ENCODE measurements at regions not wholly inside any gene's neighbourhood (a gene's known extent, or its start where the extent isn't known, plus 50 kb on each side); places are given as distances from the start of the nearest gene placed in this dataset.

GRCh38 chr1:221317537-221317936, 424.4 kb downstream of the DUSP10 start:
- Histone ChIP-seq H3K27me3 (ENCODE audit: control insufficient read depth, insufficient read depth, low read length) (no peaks in the 10 kb centered on the region), H3K9me3 (ENCODE audit: control insufficient read depth in 2 of 3, insufficient read depth in 1 of 3, low read length in 3 of 3) (no peaks in the 10 kb centered on the region), H3K36me3 (ENCODE audit: control insufficient read depth in 2 of 3, insufficient read depth in 3 of 3, low read length in 3 of 3) (no peaks in the 10 kb centered on the region), H3K9ac (ENCODE audit: low read length in 3 of 3) (no peak overlapping the region), H3K27ac (ENCODE audit: low read depth in 2 of 2, low read length in 2 of 2) (no peak overlapping the region), H3K4me1 (ENCODE audit: control insufficient read depth in 2 of 3, insufficient read depth in 2 of 3, low read depth in 1 of 3, low read length in 3 of 3) (no peaks in the 10 kb centered on the region), H3K4me3 (ENCODE audit: low read length in 3 of 3) (no peak overlapping the region)
- no peak for TF ChIP-seq CTCF (IDR thresholded peaks at IDR 0.05; ENCODE audit: borderline replicate concordance, extremely low read depth, insufficient read depth)
- no peak for DNase-seq
- intact Hi-C loops (cut with DNase I): no loop called here
- FAIRE-seq: no peak

- H3K27me3 ChIP-seq (ENCODE audit: control insufficient read depth, insufficient read depth, low read length): no peaks in the 10 kb centered on the region
- peaks cover 0 to 18% (median 0%) of the 10 kb centered on the region in 3 donors for H3K9me3 ChIP-seq (ENCODE audit: control insufficient read depth in 2 of 3, insufficient read depth in 1 of 3, low read length in 3 of 3)
- intact Hi-C loops (cut with DNase I): no loop called here
- FAIRE-seq (no peak), DNase-seq (peak in 3 of 5 donors; percentile 16 to 58 (median 35))
- TF ChIP-seq CTCF (IDR thresholded peaks at IDR 0.05; ENCODE audit: borderline replicate concordance, extremely low read depth, insufficient read depth): no peak
- no peak overlapping the region for H3K4me3 ChIP-seq (ENCODE audit: low read length in 3 of 3)
- H3K4me1 ChIP-seq (ENCODE audit: control insufficient read depth in 2 of 3, insufficient read depth in 2 of 3, low read depth in 1 of 3, low read length in 3 of 3): no peaks in the 10 kb centered on the region
- no peak overlapping the region for H3K9ac ChIP-seq (ENCODE audit: low read length in 3 of 3)
- no peaks in the 10 kb centered on the region for H3K36me3 ChIP-seq (ENCODE audit: control insufficient read depth in 2 of 3, insufficient read depth in 3 of 3, low read length in 3 of 3)
- no peak overlapping the region for H3K27ac ChIP-seq (ENCODE audit: low read depth in 2 of 2, low read length in 2 of 2)
Observed at GRCh38 chr1:221327954-221328353, 413.9 kb downstream of the DUSP10 start.

DNA sequence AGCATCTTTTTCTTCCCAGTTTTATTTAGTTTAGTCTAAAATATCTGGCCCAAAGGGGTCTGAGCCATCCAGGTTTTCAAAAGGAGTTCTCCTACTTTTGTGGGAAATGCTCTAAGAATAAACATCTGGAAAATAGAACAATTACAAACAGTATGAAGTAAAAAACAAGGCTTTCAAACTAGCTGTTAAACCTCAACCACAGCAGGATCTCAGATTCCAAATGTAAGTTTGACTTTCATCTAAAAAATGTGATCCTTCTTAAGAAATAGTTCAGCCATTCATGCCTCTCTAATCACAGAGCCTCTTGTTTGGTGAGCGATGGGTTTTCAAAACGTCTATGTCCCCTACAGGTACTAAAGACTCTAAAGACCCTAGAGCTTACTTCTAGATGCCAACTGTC, 413.5 kb downstream of the DUSP10 start:
- intact Hi-C loops (cut with DNase I): no loop called here
- no peak for FAIRE-seq
- Histone ChIP-seq H3K9me3 (ENCODE audit: control insufficient read depth in 2 of 3, insufficient read depth in 1 of 3, low read length in 3 of 3) (peaks cover 0 to 18% (median 0%) of the 10 kb centered on the region in 3 donors), H3K27me3 (ENCODE audit: control insufficient read depth, insufficient read depth, low read length) (no peaks in the 10 kb centered on the region), H3K4me1 (ENCODE audit: control insufficient read depth in 2 of 3, insufficient read depth in 2 of 3, low read depth in 1 of 3, low read length in 3 of 3) (no peaks in the 10 kb centered on the region), H3K4me3 (ENCODE audit: low read length in 3 of 3) (no peak overlapping the region), H3K36me3 (ENCODE audit: control insufficient read depth in 2 of 3, insufficient read depth in 3 of 3, low read length in 3 of 3) (no peaks in the 10 kb centered on the region), H3K9ac (ENCODE audit: low read length in 3 of 3) (no peak overlapping the region), H3K27ac (ENCODE audit: low read depth in 2 of 2, low read length in 2 of 2) (no peak overlapping the region)
- DNase-seq: peak in 1 of 5 donors; percentile 2
- no peak for TF ChIP-seq CTCF (IDR thresholded peaks at IDR 0.05; ENCODE audit: borderline replicate concordance, extremely low read depth, insufficient read depth)
